Neural cell (in vitro differentiated cells): ENCODE measurements at regions not wholly inside any gene's neighbourhood (a gene's known extent, or its start where the extent isn't known, plus 50 kb on each side); places are given as distances from the start of the nearest gene placed in this dataset.

ENCODE experiments used
- H2AFZ ChIP-seq: fragments of 200-600, 300-800 bp; sonication (generic), shearing (Covaris generic); 2 replicates; pipeline ENCODE4 v1.6.0; 2014; ENCODE audit warnings: low read depth, mild to moderate bottlenecking, antibody characterized with exemption, low read length, moderate library complexity
- H3F3A ChIP-seq: fragments of 200-600 bp; shearing (Covaris generic); 2 replicates; pipeline ENCODE4 v1.6.1; 2016; ENCODE audit warnings: mild to moderate bottlenecking, moderate library complexity, mixed read lengths, antibody characterized with exemption, low read length; ENCODE audit not compliant: insufficient read depth, poor library complexity, severe bottlenecking
- H3K27ac ChIP-seq: fragments of 200-600, 300-800 bp; sonication (generic), shearing (Covaris generic); 2 replicates; pipeline ENCODE4 v1.5.1; 2014; ENCODE audit warnings: mild to moderate bottlenecking, low read length, moderate library complexity
- H3K27me3 ChIP-seq: fragments of 300-800, 200-600 bp; sonication (generic), shearing (Covaris generic); 2 replicates; pipeline ENCODE4 v1.6.0; 2014; ENCODE audit warnings: mild to moderate bottlenecking, low read depth, low read length, moderate library complexity; ENCODE audit not compliant: insufficient read depth
- H3K36me3 ChIP-seq: fragments of 300-800, 200-600 bp; sonication (generic), shearing (Covaris generic); 2 replicates; pipeline ENCODE4 v1.5.1; 2014; ENCODE audit warnings: mild to moderate bottlenecking, antibody characterized with exemption, low read length, moderate library complexity; ENCODE audit not compliant: insufficient read depth
- H3K4me2 ChIP-seq: fragments of 300-800, 200-600 bp; sonication (generic), shearing (Covaris generic); 2 replicates; pipeline ENCODE4 v1.6.0; 2014; ENCODE audit warnings: mild to moderate bottlenecking, low read length
- H3K4me3 ChIP-seq: fragments of 300-800, 200-600 bp; sonication (generic), shearing (Covaris generic); 2 replicates; pipeline ENCODE4 v1.5.1; 2014; ENCODE audit warnings: mild to moderate bottlenecking, low read length, moderate library complexity
- H3K79me2 ChIP-seq: fragments of 200-600 bp; shearing (Covaris generic); replicated peaks from 2 replicates; pipeline ENCODE4 v1.6.0; 2014; ENCODE audit warnings: mild to moderate bottlenecking, low read length, moderate library complexity; ENCODE audit not compliant: insufficient read depth
- H3K9ac ChIP-seq: fragments of 300-800, 200-600 bp; sonication (generic), shearing (Covaris generic); 2 replicates; pipeline ENCODE4 v1.6.1; 2016; ENCODE audit warnings: mild to moderate bottlenecking, low read length, mixed read lengths
- H3K9me2 ChIP-seq: fragments of 200-600 bp; shearing (Covaris generic); 2 replicates; pipeline ENCODE4 v1.6.1; 2016; ENCODE audit warnings: mild to moderate bottlenecking, low read length, mixed read lengths; ENCODE audit not compliant: insufficient read depth
- H3K9me3 ChIP-seq: fragments of 200-600, 300-800 bp; sonication (generic), shearing (Covaris generic); 2 replicates; pipeline ENCODE4 v1.6.1; 2016; ENCODE audit warnings: mild to moderate bottlenecking, mixed run types, low read length, moderate library complexity, mixed read lengths
- H4K20me1 ChIP-seq: fragments of 200-600 bp; shearing (Covaris generic); 2 replicates; pipeline ENCODE4 v1.6.1; 2016; ENCODE audit warnings: mild to moderate bottlenecking, mixed run types; ENCODE audit not compliant: insufficient read depth
- EP300 ChIP-seq: fragments of 450-650 bp; conservative IDR thresholded peaks from 2 replicates; pipeline ENCODE4 v1.6.1; 2014; ENCODE audit warnings: antibody characterized with exemption, mild to moderate bottlenecking, moderate library complexity; ENCODE audit not compliant: poor library complexity, severe bottlenecking
- EZH2 ChIP-seq: fragments of 200-600, 300-800 bp; shearing (Covaris generic), sonication (generic); IDR thresholded peaks from 2 replicates; pipeline ENCODE4 v1.6.1; 2014; ENCODE audit warnings: antibody characterized with exemption, low read length, borderline replicate concordance, mild to moderate bottlenecking; ENCODE audit not compliant: insufficient read depth, poor library complexity, severe bottlenecking
- MXI1 ChIP-seq: fragments of 450-650 bp; conservative IDR thresholded peaks from 2 replicates; pipeline ENCODE4 v1.6.1; 2014; ENCODE audit warnings: antibody characterized with exemption, mild to moderate bottlenecking; ENCODE audit not compliant: poor library complexity, severe bottlenecking
- POLR2AphosphoS5 ChIP-seq: IDR thresholded peaks from 2 replicates; pipeline ENCODE4 v1.6.1; 2012
- RAD21 ChIP-seq: fragments of 450-650 bp; conservative IDR thresholded peaks from 2 replicates; pipeline ENCODE4 v1.6.1; 2014; ENCODE audit warnings: antibody characterized with exemption, mild to moderate bottlenecking, moderate library complexity
- SMC3 ChIP-seq: fragments of 450-650 bp; conservative IDR thresholded peaks from 2 replicates; pipeline ENCODE4 v1.6.1; 2014; ENCODE audit warnings: antibody characterized with exemption, mild to moderate bottlenecking, moderate library complexity; ENCODE audit not compliant: poor library complexity
- TAF1 ChIP-seq: IDR thresholded peaks from 2 replicates; pipeline ENCODE4 v1.6.1; 2012; ENCODE audit warnings: low read depth
- TF ChIP-seq, protein P1 (sequence below): fragments of 450-650 bp; IDR thresholded peaks from 2 replicates; pipeline ENCODE4 v1.5.1; 2014; ENCODE audit warnings: antibody characterized with exemption, mild to moderate bottlenecking, moderate library complexity; ENCODE audit not compliant: poor library complexity, severe bottlenecking
- TF ChIP-seq, protein P2 (sequence below): IDR thresholded peaks from 2 replicates; pipeline ENCODE4 v1.6.1; 2012; ENCODE audit warnings: borderline replicate concordance

DNA sequence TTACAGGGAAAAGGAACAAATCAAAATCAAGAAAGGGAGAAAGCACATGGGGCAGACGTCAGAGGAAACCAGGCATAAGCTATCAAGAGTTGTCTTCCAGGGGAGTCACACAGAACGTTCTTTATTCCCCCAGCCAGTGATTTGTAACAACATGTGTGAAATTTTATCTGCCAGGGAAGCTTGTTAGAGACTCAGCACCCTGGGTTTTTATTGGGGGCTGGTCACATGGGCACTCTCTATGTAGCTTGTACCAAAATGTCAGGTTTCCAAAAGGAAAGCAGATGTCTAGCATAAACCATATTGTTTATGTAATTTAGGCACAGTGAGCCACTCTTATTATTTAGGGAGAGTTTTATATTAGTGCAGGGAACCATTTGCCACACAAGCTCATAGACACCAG is 440.4 kb upstream of the DCN start:
- H3K27me3 ChIP-seq: no peaks in the 10 kb centered on the region
- no peak overlapping the region for H3K27ac ChIP-seq
- TF ChIP-seq, protein P1, sequence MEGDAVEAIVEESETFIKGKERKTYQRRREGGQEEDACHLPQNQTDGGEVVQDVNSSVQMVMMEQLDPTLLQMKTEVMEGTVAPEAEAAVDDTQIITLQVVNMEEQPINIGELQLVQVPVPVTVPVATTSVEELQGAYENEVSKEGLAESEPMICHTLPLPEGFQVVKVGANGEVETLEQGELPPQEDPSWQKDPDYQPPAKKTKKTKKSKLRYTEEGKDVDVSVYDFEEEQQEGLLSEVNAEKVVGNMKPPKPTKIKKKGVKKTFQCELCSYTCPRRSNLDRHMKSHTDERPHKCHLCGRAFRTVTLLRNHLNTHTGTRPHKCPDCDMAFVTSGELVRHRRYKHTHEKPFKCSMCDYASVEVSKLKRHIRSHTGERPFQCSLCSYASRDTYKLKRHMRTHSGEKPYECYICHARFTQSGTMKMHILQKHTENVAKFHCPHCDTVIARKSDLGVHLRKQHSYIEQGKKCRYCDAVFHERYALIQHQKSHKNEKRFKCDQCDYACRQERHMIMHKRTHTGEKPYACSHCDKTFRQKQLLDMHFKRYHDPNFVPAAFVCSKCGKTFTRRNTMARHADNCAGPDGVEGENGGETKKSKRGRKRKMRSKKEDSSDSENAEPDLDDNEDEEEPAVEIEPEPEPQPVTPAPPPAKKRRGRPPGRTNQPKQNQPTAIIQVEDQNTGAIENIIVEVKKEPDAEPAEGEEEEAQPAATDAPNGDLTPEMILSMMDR: no peak
- H4K20me1 ChIP-seq: no peaks in the 10 kb centered on the region
- H3K79me2 ChIP-seq: no peaks in the 10 kb centered on the region
- no peak overlapping the region for H2AFZ ChIP-seq
- H3K9me3 ChIP-seq: no peaks in the 10 kb centered on the region
- no peak overlapping the region for H3K9ac ChIP-seq
- no peak overlapping the region for H3K4me3 ChIP-seq
- H3F3A ChIP-seq: no peaks in the 10 kb centered on the region
- H3K4me2 ChIP-seq: no peak overlapping the region
- H3K9me2 ChIP-seq: no peaks in the 10 kb centered on the region
- H3K36me3 ChIP-seq: no peaks in the 10 kb centered on the region

DNA sequence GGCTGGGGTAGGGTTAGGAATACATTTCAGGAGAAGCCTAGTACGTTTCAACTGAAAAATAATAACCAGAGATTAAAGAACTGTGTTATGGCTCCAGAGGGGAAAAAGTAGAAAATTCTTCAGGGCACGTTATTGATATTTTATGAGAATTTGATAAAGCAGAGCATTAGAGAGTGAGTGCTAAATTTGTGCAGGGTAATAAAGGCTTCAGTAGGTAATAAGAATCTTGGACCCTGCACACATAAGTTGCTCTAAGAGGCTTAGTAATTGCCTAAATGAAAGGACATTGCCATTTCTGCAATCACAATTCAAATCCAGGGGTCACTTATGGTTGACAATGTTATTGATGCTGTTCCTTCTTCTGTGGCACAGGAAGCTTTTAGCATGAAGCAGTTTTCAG is 439.4 kb upstream of the DCN start:
- H3K79me2 ChIP-seq: no peaks in the 10 kb centered on the region
- H3K4me2 ChIP-seq: no peak overlapping the region
- no peak overlapping the region for H2AFZ ChIP-seq
- TF ChIP-seq EP300 (no peak), MXI1 (no peak), POLR2AphosphoS5 (no peak), SMC3 (no peak), RAD21 (no peak), EZH2 (no peak), TAF1 (no peak)
- TF ChIP-seq, protein P1: no peak
- TF ChIP-seq, protein P2, sequence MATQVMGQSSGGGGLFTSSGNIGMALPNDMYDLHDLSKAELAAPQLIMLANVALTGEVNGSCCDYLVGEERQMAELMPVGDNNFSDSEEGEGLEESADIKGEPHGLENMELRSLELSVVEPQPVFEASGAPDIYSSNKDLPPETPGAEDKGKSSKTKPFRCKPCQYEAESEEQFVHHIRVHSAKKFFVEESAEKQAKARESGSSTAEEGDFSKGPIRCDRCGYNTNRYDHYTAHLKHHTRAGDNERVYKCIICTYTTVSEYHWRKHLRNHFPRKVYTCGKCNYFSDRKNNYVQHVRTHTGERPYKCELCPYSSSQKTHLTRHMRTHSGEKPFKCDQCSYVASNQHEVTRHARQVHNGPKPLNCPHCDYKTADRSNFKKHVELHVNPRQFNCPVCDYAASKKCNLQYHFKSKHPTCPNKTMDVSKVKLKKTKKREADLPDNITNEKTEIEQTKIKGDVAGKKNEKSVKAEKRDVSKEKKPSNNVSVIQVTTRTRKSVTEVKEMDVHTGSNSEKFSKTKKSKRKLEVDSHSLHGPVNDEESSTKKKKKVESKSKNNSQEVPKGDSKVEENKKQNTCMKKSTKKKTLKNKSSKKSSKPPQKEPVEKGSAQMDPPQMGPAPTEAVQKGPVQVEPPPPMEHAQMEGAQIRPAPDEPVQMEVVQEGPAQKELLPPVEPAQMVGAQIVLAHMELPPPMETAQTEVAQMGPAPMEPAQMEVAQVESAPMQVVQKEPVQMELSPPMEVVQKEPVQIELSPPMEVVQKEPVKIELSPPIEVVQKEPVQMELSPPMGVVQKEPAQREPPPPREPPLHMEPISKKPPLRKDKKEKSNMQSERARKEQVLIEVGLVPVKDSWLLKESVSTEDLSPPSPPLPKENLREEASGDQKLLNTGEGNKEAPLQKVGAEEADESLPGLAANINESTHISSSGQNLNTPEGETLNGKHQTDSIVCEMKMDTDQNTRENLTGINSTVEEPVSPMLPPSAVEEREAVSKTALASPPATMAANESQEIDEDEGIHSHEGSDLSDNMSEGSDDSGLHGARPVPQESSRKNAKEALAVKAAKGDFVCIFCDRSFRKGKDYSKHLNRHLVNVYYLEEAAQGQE: no peak
- H3K27me3 ChIP-seq: no peaks in the 10 kb centered on the region
- no peaks in the 10 kb centered on the region for H3F3A ChIP-seq
- no peak overlapping the region for H3K4me3 ChIP-seq
- no peak overlapping the region for H3K9ac ChIP-seq
- H3K27ac ChIP-seq: no peak overlapping the region
- no peaks in the 10 kb centered on the region for H3K36me3 ChIP-seq
- H3K9me3 ChIP-seq: no peaks in the 10 kb centered on the region
- H3K9me2 ChIP-seq: no peaks in the 10 kb centered on the region
- H4K20me1 ChIP-seq: no peaks in the 10 kb centered on the region
